HG02763 (cell line): ENCODE measurements at regions not wholly inside any gene's neighbourhood (a gene's known extent, or its start where the extent isn't known, plus 50 kb on each side); places are given as distances from the start of the nearest gene placed in this dataset.

ENCODE experiments used
- ATAC-seq: cut with Tn5 transposase; IDR thresholded peaks from one replicate; pipeline ENCODE4 v1.9.1; 2021; ENCODE audit warnings: mild to moderate bottlenecking, moderate library complexity; ENCODE audit not compliant: unreplicated experiment

DNA sequence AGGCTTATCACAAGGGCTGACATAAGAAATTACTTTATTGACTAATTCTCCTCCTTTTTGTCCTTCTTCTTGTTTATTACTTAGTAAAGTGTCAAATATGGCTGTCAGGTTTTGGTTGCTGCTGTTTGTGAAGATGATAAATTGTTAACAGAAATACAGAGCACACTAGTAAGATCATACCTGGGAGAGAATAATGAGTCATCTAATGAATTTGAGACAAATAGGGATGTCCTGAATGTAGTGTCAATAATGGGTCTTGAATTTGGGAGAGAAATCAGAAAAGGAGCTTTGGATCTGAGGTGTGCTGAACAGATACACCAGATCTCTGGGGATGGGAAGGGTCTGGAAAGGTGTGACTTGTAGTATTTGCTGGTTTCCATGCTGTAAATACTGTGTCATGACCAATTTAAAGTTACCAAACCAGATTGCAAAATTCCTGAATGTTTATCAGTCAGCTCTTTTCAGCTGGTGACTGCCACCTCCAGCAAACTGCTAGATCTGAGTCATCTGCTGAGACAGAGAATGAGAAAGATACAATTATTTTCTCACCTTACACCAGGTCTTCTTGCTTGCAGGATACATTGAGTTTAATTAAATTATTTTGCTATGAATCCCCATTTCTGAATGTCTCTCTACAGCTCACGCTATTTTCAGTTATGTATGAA lies 76.7 kb upstream of the SATB1 start:
- ATAC-seq = no peak

DNA sequence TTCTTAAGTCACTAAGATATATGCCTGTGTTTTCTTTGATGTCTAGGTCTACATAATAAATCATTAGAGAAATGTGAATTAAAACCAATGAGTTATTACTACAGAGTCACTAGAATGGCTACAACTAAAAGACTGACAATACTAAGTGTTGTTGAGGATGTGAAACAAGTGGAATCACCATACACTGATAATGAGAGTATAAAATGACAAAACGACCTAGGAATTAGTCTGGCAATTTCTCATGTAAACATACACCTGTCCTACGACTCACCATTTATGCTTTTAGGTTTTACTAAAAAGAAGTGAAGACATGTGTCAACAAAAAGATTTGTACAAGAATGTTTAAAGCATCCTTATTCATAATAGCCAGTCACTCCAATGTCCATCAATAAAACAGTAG lies 75.2 kb upstream of the SATB1 start:
- ATAC-seq = no peak

DNA sequence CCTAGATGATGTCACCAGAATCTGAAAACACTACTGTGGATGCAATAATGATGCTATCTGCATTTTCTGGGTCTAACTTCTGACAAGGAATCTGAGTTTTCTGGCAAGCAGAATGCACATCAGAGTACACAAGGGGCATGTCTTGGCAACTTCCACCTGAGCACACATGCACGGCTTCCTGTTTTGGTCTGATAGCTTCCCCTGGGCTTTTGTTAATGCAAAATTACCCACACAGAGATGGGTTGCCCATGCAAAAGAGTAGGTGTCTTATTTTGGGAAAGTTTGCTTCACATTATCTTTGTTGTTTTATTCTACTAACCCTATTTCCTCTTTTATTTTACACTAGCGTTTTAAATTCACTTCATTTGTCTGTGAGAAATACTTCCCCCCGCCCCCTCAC lies 74.2 kb upstream of the SATB1 start:
- peak; percentile 90 for ATAC-seq

DNA sequence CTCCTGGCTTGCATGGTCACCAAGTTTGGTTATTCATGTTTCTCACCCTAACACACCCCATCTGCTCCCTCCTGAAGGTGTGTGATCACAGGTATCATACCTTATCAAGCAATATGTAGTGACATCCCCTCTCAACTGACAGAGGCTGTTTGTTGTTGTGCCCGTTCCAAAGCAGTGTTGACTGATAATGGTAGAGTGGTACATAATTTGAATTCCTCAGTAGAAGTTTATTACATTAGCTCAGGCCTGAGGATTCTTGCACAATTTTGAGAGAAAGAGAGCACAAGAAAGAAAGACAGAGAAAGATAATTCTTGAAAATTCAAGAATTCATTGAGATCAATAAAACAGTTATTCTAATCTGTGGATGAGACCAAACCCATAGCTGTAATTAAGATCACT lies 69.1 kb upstream of the SATB1 start:
- ATAC-seq = no peak

DNA sequence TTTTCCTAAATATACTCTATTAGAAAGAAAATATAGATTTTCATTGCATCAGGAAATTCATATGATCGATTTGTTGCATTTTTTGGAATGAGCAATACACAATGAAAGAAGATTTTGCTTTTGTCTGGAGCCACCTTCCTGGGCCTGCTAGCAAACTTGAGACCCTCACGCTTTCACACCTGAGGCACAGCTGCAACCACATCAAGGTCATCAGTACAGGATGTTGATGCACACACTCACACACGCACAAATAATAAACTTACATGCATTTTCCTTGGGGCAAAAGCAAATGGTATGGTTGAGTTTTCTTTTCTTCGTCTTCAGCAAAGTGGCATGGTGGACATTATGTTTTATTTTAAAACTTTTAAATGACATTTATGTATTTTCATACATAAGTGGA lies 64.8 kb upstream of the SATB1 start:
- ATAC-seq = no peak

DNA sequence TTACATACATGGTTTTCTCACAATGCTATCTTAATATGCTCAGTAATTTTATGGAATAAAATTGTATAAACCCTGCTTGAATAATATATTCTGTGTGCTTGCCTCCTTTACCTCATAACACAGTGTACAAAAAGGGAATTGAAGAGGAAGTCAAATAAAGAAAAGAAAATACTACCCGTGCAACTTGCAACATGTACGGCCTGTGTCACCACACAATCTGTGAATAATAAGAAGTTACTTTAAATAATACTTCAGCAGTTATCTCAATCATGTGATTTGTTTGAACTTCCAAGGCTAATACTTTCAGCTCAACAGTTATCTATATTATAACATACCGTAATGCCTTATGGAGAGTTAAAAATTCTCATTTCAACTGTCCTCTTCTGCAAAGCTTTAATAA lies 58.1 kb upstream of the SATB1 start:
- ATAC-seq = no peak

DNA sequence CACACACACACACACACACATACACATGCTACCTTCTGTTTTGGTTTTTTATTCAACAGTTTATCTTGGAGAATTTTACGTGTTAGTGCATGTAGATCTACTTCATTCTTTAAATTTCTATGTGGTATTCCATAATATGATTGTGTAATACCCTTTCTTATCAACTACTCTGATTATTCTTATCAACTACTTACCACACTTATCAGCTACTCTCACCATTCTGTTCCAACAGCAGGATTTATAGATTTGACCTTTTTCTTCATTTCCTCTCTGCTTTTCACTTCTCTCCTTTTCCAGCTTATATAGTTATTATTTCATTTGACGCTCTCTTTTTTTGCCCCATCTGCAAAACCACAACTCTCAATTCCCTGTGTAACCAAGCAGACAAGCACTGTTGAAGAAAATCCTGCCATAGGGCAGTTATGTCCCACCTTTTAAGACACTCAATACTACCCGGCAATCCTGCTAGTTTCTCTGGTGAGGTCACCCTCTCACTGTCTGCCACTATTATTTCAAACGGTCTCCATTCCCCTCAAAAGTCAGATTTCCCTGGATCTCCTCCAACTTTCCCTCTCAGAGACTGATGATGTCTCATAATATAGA lies 56.9 kb upstream of the SATB1 start:
- no peak for ATAC-seq

DNA sequence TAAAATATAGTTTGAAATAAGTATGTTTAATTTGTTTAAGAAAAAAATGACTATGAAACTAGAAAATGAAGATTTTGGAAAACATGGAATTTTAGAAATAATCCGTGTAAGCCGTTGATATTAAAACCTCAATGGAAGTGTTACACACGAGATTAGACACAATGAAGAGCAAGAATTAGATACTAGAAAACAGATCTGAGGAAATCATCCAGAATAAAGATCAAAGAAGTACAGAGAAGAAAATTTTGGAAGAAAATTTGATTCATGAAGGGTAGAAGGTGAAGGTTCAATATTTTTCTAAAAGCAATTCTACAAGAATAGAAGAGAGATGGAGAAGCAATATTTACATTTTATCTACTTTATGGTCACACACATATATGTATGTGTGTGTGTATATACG lies 52.5 kb upstream of the SATB1 start:
- no peak for ATAC-seq
